IMR-90 (cell line): ENCODE measurements at regions not wholly inside any gene's neighbourhood (a gene's known extent, or its start where the extent isn't known, plus 50 kb on each side); places are given as distances from the start of the nearest gene placed in this dataset.

Source experiments
- ATAC-seq: fragments of 200-7000 bp; cut with Tn5 transposase; 2 replicates; pipeline ENCODE4 v1.9.1; 2020; ENCODE audit warnings: low read depth, mild to moderate bottlenecking, moderate library complexity
- BruUV-seq: library from RNA; stranded (reverse); fragments of 400-500 nt; replicated peaks from 2 replicates; lab custom pipeline; 2021; lab: Mats Ljungman, UMichigan
- CTCF ChIA-PET: fragments of 300-600 bp; formaldehyde crosslinking; extraction: SDS; loops from one replicate; lab custom pipeline; 2021; ENCODE audit warnings: antibody characterized with exemption; lab: Yijun Ruan, JAX
- POLR2A ChIA-PET: fragments of 300-600 bp; sonication (Branson Sonifier 250); formaldehyde crosslinking; loops from one replicate; lab custom pipeline; 2022; ENCODE audit warnings: antibody characterized with exemption; ENCODE audit not compliant: unreplicated experiment; lab: Charles Lee
- DNase-seq: peaks from one replicate; pipeline ENCODE4 v3.0.0; 2013
- H2AFZ ChIP-seq: replicated peaks from 2 replicates; pipeline ENCODE3; 2013; ENCODE audit warnings: low read length, mild to moderate bottlenecking; ENCODE audit not compliant: poor library complexity
- H2AK5ac ChIP-seq: 2 replicates; pipeline ENCODE4 v1.6.1; 2013; ENCODE audit warnings: low read depth, low read length, inconsistent platforms
- H2AK9ac ChIP-seq: replicated peaks from 2 replicates; pipeline ENCODE3; 2013; ENCODE audit warnings: mild to moderate bottlenecking, low read depth, low read length, moderate library complexity; ENCODE audit not compliant: poor library complexity
- H2BK120ac ChIP-seq: 2 replicates; pipeline ENCODE4 v1.6.1; 2013; ENCODE audit warnings: low read depth, low read length, inconsistent platforms
- H2BK15ac ChIP-seq: 3 replicates; pipeline ENCODE4 v1.6.1; 2013; ENCODE audit warnings: low read depth, low read length, inconsistent platforms
- H2BK20ac ChIP-seq: 2 replicates; pipeline ENCODE4 v1.6.1; 2013; ENCODE audit warnings: low read depth, mild to moderate bottlenecking, inconsistent platforms, low read length, moderate library complexity
- H2BK5ac ChIP-seq: 2 replicates; pipeline ENCODE4 v1.6.1; 2013; ENCODE audit warnings: mild to moderate bottlenecking, low read depth, low read length, inconsistent platforms; ENCODE audit not compliant: poor library complexity, severe bottlenecking
- H3K14ac ChIP-seq: replicated peaks from 2 replicates; pipeline ENCODE4 v1.6.1; 2013; ENCODE audit warnings: low read depth, low read length, inconsistent platforms
- H3K18ac ChIP-seq: 2 replicates; pipeline ENCODE4 v1.6.1; 2013; ENCODE audit warnings: low read depth, low read length, control low read depth
- H3K23ac ChIP-seq: 2 replicates; pipeline ENCODE4 v1.6.1; 2013; ENCODE audit warnings: low read depth, low read length, inconsistent platforms
- H3K27ac ChIP-seq: 2 replicates; pipeline ENCODE4 v1.5.1; 2013; ENCODE audit warnings: mild to moderate bottlenecking, control low read depth, low read length; ENCODE audit not compliant: insufficient read depth
- H3K27me3 ChIP-seq: 2 replicates; pipeline ENCODE4 v1.6.1; 2013; ENCODE audit warnings: low read length; ENCODE audit not compliant: control insufficient read depth, insufficient read depth
- H3K36me3 ChIP-seq: 2 replicates; pipeline ENCODE4 v1.6.1; 2013; ENCODE audit warnings: low read length, mixed read lengths; ENCODE audit not compliant: control insufficient read depth, insufficient read depth
- H3K4ac ChIP-seq: 2 replicates; pipeline ENCODE4 v1.6.1; 2013; ENCODE audit warnings: low read depth, low read length, inconsistent platforms
- H3K4me1 ChIP-seq: 2 replicates; pipeline ENCODE4 v1.6.1; 2013; ENCODE audit warnings: low read length, mixed read lengths; ENCODE audit not compliant: control insufficient read depth, insufficient read depth
- H3K4me2 ChIP-seq: 2 replicates; pipeline ENCODE4 v1.6.1; 2013; ENCODE audit warnings: low read depth, mild to moderate bottlenecking, control low read depth, low read length, moderate library complexity
- H3K4me3 ChIP-seq: 2 replicates; pipeline ENCODE4 v1.5.1; 2013; ENCODE audit warnings: low read depth, mild to moderate bottlenecking, control low read depth, low read length, moderate library complexity; ENCODE audit not compliant: insufficient read depth
- H3K56ac ChIP-seq: 2 replicates; pipeline ENCODE4 v1.6.1; 2013; ENCODE audit warnings: low read length, inconsistent platforms; ENCODE audit not compliant: insufficient read depth; ENCODE audit errors: extremely low read depth
- H3K79me1 ChIP-seq, 2 experiments: 2 replicates each; pipeline ENCODE4 v1.6.1; 2013; ENCODE audit warnings: low read length in 2 of 2, inconsistent platforms in 1 of 2, low read depth in 1 of 2
- H3K9ac ChIP-seq: 2 replicates; pipeline ENCODE4 v1.6.1; 2013; ENCODE audit warnings: low read depth, low read length, control low read depth
- H3K9me1 ChIP-seq: 2 replicates; pipeline ENCODE4 v1.6.1; 2013; ENCODE audit warnings: low read length, inconsistent platforms; ENCODE audit not compliant: insufficient read depth
- H3K9me3 ChIP-seq: 2 replicates; pipeline ENCODE4 v1.6.1; 2013; ENCODE audit warnings: low read length; ENCODE audit not compliant: control insufficient read depth, insufficient read depth
- H4K20me1 ChIP-seq: 2 replicates; pipeline ENCODE4 v1.6.1; 2013; ENCODE audit warnings: low read length, inconsistent platforms; ENCODE audit not compliant: insufficient read depth
- H4K5ac ChIP-seq: 2 replicates; pipeline ENCODE4 v1.6.1; 2013; ENCODE audit warnings: mild to moderate bottlenecking, low read depth, low read length, control low read depth
- H4K8ac ChIP-seq, 2 experiments: 2 replicates each; pipeline ENCODE4 v1.6.1; 2013; ENCODE audit warnings: low read depth in 2 of 2, low read length in 2 of 2, control low read depth in 1 of 2, inconsistent platforms in 1 of 2
- H4K91ac ChIP-seq: 2 replicates; pipeline ENCODE4 v1.6.1; 2013; ENCODE audit warnings: low read depth, low read length, inconsistent platforms; ENCODE audit not compliant: insufficient read depth
- BHLHE40 ChIP-seq: fragments of 150-350 bp; IDR thresholded peaks from 2 replicates; pipeline ENCODE4 v1.6.1; 2016; ENCODE audit warnings: mild to moderate bottlenecking, low read depth, low read length
- CHD1 ChIP-seq: IDR thresholded peaks from 2 replicates; pipeline ENCODE4 v1.6.1; 2012; ENCODE audit warnings: low read depth, low read length, improper control_type of control experiment
- MAFK ChIP-seq: IDR thresholded peaks from 2 replicates; pipeline ENCODE4 v1.6.1; 2012; ENCODE audit warnings: low read depth, low read length, improper control_type of control experiment
- NFE2L2 ChIP-seq: fragments of 150-350 bp; IDR thresholded peaks from 2 replicates; pipeline ENCODE4 v1.6.1; 2016; ENCODE audit warnings: low read depth, mild to moderate bottlenecking, low read length
- RFX5 ChIP-seq: IDR thresholded peaks from 2 replicates; pipeline ENCODE4 v1.8.0; 2012; ENCODE audit warnings: low read depth, mild to moderate bottlenecking, low read length, moderate library complexity
- SMC3 ChIP-seq: fragments of 150-350 bp; IDR thresholded peaks from 2 replicates; pipeline ENCODE4 v1.6.1; 2016; ENCODE audit warnings: low read depth, mild to moderate bottlenecking, antibody characterized with exemption, low read length, moderate library complexity
- WGBS, 2 experiments: methylation state at CpG; one replicate each; pipeline versions ENCODE4 v1.1.5 to v1.1.7; 2013; ENCODE audit warnings: missing lambda C conversion rate in 2 of 2; ENCODE audit not compliant: insufficient read length in 1 of 2; ENCODE audit errors: extremely low coverage in 2 of 2; 5-methylcytosine and 5-hydroxymethylcytosine counted together
- dilution Hi-C: fragments of 300-500 bp; cut with HindIII; formaldehyde crosslinking; loops from one replicate; pipeline ENCODE4 v1.14.3; 2018; ENCODE audit warnings: low sequenced_read_pairs; ENCODE audit not compliant: unreplicated experiment
- in situ Hi-C: fragments of 300-500 bp; cut with MboI; formaldehyde crosslinking; loops from 3 replicates; pipeline ENCODE4 v1.14.3; 2019; ENCODE audit warnings: low sequenced_read_pairs, inconsistent platforms, mixed read lengths
- intact Hi-C: fragments of 100-400 bp; cut with micrococcal nuclease; formaldehyde crosslinking; loops from 2 replicates; pipeline ENCODE4 v1.10.0; 2022

GRCh38 chr20:55667024-55667423 lies 338.3 kb downstream of the CBLN4 start:
- H2BK15ac ChIP-seq: no peak overlapping the region
- no peak overlapping the region for H3K9ac ChIP-seq
- no peaks in the 10 kb centered on the region for H3K79me1 ChIP-seq
- H4K5ac ChIP-seq: no peak overlapping the region
- dilution Hi-C loops: no loop called here
- H3K36me3 ChIP-seq: no peaks in the 10 kb centered on the region
- H2AK5ac ChIP-seq: no peak overlapping the region
- ChIA-PET POLR2A (no interaction called here), CTCF (no interaction called here)
- H4K20me1 ChIP-seq: no peaks in the 10 kb centered on the region
- H4K91ac ChIP-seq: no peak overlapping the region
- 81% methylated on average over 2 of the region's 4 CpGs; no CpG with 5 or more reads in 1 of the 2 experiments for WGBS, 2 experiments
- no peak overlapping the region for H3K4me3 ChIP-seq
- in situ Hi-C loops: no loop called here
- ATAC-seq: no peak
- no peak overlapping the region for H3K23ac ChIP-seq
- H2AFZ ChIP-seq: no peak overlapping the region
- no peaks in the 10 kb centered on the region for H3K4me1 ChIP-seq
- DNase-seq: no peak
- H2BK20ac ChIP-seq: no peak overlapping the region
- H3K56ac ChIP-seq: no peak overlapping the region
- no peak overlapping the region for H2AK9ac ChIP-seq
- no peak overlapping the region for H3K14ac ChIP-seq
- H3K27ac ChIP-seq: no peak overlapping the region
- H3K9me3 ChIP-seq: peaks cover 19% of the 10 kb centered on the region
- H4K8ac ChIP-seq: no peak overlapping the region
- H3K4me2 ChIP-seq: no peak overlapping the region
- H3K27me3 ChIP-seq: no peaks in the 10 kb centered on the region
- H3K18ac ChIP-seq: no peak overlapping the region
- TF ChIP-seq NFE2L2 (no peak), BHLHE40 (no peak), MAFK (no peak), CHD1 (no peak), SMC3 (no peak), RFX5 (no peak)
- H3K9me1 ChIP-seq: no peaks in the 10 kb centered on the region
- intact Hi-C loops: no loop called here
- no peak overlapping the region for H2BK5ac ChIP-seq
- H2BK120ac ChIP-seq: no peak overlapping the region
- no TSS peak for BruUV-seq
- H3K4ac ChIP-seq: no peak overlapping the region
